ENCODE measurements at regions not wholly inside any gene's neighbourhood (a gene's known extent, or its start where the extent isn't known, plus 50 kb on each side); places are given as distances from the start of the nearest gene placed in this dataset.

DNA sequence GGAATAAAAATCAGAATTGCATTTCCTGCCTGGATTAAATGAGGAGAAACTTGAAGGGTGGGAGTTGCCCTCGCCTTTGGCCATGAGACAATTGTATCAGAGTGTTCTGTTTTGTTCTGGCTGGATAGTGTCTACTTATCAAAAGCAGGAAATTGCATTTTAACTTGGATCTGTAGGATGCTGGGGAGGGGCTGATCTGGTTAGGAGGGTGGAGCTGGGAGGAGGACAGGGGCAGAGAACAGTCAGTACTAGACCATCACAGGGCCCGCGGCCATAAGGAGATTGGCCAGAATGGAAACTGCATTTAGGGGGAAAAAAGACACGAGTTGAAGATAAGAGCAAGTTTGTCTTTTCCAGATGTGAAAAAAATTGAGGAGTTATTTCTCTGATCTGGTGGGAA lies 199.1 kb upstream of the POU3F3 start:
- no peak for DNase-seq

GRCh38 chr2:104656571-104657163 lies 197.2 kb upstream of the POU3F3 start:
- DNase-seq, result no peak

DNA sequence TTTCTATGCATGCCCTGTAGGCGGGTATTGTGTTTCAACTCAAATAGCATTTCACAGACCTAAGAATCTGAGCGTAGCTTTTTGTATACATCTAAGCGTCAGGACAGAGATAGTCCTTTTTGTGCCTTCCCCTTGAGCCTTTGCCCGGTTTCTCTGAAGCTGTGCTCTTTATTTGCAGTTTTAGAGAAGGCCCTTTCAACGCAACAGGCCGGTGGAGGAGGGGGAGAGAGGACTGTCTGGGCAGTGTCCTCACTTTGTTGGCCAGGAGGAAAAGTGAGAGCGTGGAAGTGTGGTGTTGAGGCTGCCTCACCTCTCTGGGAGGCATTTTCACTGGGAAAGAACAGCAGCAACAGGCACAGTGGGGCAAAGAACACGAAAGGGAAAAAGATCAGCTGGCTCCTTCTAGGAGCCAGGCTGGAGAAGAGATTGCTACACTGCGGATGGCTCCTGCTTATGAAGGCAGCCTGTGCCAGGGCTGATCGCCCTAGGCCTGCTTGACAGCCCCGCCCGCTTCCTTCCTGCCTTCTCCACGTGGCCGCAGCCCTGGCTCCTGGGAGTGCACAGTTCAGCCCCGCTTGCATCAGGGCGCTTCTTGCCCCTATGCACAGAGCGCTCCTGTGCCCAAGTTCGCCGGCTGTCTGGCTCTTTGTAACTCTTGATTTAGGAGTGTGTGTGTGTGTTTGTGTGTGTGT lies 195.6 kb upstream of the POU3F3 start:
- DNase-seq, result no peak

DNA sequence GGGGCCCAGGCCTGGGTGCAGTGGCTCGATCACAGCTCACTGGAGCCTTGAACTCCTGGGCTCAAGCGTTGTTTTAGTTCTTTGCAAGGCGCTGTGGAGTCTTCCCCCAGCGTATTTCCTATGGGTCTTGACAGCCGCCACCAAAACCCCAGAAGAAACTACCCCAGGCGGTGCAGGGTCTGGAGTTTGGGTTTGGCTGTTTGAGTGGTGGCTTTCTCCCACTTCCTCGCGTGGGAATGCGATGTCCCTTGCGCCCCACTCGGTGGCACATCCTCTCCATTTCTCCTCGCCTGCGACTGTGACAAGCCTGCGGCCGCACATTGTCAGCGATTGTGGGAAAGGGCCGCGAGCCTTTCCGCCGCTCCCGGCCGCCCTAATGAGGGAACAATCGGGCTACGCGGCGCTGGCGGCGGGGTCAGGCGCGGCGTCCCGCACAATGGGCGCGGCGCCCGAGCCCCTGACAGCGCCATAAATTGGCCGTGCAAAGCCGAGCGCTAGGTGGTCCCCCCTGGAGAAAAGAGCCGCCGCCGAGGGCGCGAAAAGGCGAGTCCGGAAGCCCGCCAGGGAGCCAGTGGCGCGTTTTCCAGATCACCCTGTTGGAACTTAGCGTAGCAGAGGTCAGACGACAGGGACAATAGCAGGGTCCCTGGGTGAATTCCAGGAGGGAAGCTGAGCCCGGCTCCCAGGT lies 194.9 kb upstream of the POU3F3 start:
- DNase-seq, result no peak

GRCh38 chr2:104660991-104661390 lies 192.9 kb upstream of the POU3F3 start:
- DNase-seq, result no peak

DNA sequence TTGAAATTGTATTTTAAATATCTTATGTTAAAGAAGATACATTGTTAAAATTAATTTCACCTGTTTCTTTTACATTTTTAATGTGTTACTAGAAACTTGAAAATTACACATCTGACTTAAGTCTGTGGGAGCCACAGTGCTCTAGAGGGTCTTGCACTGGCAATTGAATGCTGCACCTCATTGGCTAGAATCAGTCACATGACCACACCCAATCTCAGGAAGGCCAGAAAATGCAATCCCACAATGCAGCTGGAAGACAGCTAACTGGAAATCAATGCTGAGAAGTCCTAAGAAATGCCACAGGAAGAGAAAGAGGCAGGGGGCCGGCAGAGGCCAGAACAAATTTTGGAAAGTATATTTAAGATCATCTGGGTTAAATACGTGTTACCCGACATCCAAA lies 189.2 kb upstream of the POU3F3 start:
- DNase-seq, result no peak

- no peak for DNase-seq
Measured at GRCh38 chr2:104668631-104669030, 185.3 kb upstream of the POU3F3 start.

GRCh38 chr2:104673225-104673624 lies 180.7 kb upstream of the POU3F3 start:
- DNase-seq, result no peak

DNA sequence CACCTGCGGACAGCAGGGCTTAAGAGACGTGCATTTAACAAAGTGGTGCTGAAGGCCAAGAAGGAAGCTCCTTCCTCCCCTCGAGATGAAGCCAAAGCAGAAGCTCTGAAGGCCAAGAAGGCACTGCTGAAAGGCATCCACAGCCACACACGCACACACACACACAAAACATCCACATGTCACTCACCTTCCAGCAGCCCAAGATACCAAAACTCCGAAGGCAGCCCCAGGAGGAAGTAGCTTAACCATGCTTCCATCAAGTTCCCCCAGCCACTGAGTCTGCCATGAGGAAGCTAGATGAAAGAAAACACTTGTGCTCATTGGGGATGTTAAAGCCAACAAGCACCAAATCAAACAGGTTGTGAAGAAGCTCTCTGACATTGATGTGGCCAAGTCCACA lies 175.7 kb upstream of the POU3F3 start:
- no peak for DNase-seq

DNA sequence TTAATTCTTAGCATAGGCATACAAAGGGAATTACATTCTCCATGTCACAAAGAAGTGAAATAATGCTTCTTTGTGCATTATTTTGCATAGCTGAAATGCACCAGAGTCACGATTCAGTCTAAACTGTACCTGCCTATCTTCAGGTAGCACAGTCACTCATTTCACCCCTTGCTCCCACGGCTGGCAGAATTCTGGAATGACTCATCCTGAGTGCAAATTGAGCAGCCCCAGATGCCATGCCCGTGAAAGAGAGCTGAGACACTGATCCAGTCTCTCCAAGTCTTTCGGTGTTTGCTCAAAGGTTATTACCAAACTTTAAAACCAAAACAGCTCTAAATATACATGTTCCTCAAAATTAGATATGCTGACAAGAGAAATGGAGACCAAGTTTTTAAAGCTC lies 168.3 kb upstream of the POU3F3 start:
- DNase-seq, result no peak

- no peak for DNase-seq
Measured at GRCh38 chr2:104687147-104687546, 166.8 kb upstream of the POU3F3 start.

DNA sequence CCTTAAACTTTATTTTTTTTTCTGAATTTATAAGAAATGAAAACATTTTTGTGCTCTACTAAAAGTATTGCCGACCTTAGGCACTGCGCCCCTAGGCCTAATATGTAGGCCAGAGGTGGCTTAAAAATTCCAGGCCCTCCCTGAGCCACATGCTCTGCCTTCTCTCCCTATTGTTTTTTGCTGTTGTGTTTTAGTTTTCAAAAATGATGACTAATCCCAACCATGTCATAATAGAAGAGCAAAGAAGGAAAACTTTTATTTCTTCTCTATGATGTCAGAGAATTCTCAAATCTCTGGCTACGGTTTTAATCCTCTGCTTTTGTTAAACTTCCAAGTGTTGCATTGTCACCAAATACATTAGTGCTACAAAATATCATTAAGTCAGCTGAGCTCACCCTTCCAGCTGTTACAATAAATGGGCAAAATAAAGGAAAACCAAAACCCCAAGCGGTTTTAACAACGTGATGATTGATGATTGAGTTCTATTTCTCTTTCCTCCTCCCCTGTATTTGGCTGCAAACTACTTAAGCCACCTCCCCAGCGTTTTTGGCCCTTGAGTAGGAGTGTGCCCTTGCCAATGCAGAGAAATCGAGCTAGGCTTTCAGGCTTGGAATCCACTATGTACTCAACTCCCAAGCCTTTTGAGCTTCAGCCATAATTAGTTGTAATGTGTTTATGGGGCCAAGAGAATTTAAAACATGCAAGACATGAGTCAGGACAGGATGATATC lies 163.5 kb upstream of the POU3F3 start:
- no peak for DNase-seq

DNA sequence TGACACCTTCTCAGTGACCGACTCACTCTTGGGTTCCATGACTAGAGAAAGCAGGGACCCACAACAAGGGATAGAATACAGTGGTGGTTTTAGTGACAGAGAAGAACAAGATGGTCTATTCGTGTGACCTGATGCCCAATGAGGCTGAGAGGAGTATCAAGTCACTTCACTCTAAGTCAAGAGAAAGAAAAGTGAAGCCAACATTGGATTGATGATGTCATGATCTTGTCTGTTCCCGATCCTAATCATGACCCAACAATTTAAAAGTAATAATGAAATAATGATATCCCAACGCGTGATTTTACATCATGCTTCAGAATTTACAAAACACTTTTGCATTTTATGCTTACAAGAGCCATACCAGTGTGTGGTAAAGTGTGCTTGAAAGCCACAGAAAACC lies 155.6 kb upstream of the POU3F3 start:
- DNase-seq, result no peak

GRCh38 chr2:104701411-104701911 lies 152.5 kb upstream of the POU3F3 start:
- DNase-seq, result no peak

DNA sequence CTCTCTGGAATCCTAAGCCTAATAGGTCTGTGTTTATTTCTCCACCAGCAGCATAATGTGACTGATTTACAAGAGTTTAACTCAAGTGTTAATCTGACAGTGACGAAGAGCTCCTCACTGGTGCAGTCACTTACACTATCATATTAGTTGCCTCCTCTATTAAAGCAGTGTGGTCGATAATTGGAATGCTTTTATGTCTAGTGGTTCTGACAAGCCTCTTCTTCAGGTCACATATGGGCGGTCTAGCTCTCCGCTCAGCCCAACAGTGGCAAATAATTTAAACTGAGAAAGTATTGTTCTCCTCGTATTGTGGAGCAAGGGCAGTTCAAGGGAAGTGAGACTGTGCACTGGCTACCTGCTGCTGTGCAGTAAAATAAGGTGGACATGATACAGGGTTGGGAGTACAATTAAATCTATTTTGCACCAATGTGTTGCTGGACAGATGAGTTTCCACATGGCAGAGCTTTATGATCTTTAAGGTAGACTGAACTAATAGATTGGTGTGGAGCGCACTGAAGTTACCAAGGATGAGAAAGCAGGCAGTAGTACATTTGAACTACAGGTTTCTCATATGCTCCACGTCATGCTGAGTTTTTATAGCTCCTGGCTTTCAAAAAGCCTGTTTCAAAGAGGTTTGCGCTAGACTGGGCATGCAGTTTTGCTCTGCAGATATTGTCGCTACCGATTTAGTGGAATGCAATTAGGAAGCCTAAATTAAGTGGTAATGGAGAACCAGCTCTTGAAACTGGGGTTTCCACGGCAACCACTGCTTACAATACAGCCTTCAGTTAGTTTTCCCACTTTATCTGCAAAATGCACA lies 151.7 kb upstream of the POU3F3 start:
- DNase-seq, result no peak

- no peak for DNase-seq
Measured at GRCh38 chr2:104703669-104704068, 150.2 kb upstream of the POU3F3 start.

- DNase-seq, result no peak
Measured at GRCh38 chr2:104704496-104705245, 149.2 kb upstream of the POU3F3 start.

- no peak for DNase-seq
Measured at GRCh38 chr2:104707056-104707455, 146.9 kb upstream of the POU3F3 start.

- DNase-seq, result no peak
Measured at GRCh38 chr2:104708967-104709366, 144.9 kb upstream of the POU3F3 start.

GRCh38 chr2:104716061-104716460 lies 137.9 kb upstream of the POU3F3 start:
- no peak for DNase-seq

DNA sequence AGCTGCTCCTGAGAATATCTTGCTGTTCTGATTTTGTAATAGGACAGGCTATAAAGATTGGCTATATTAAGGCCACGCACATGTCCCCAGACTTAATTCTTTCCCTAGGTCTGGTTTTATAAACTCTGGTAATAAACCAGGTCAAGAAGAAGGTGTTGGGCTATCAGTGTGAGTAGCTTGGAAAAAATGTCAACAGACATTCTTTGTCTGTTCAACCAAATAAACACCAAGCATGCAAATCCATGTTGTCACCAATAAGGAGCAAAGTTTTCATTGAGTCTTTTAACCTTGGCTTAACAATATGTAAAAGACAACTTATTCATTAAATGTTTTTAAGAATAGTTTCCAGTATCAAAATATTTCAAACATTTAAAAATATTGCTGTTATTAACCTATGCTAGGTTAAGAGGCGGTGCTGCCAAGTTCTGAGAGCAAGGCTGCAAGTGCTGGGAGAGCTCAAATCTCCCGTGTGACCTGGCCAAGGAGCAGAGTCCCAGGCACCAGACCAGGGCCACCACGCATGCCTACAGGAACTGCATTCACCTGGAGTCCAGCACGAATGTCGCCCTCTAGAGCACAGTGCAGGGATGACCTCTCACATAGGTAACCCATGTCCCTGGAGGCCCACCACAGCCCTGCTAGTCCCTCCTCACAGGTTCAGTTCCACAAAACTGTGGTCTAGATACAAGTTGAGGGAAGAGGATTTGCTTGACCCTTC lies 120.5 kb upstream of the POU3F3 start:
- peak; percentile 58 for DNase-seq
